NB4 (cell line): ENCODE measurements at regions not wholly inside any gene's neighbourhood (a gene's known extent, or its start where the extent isn't known, plus 50 kb on each side); places are given as distances from the start of the nearest gene placed in this dataset.

Experiments
- MYC ChIP-seq: IDR thresholded peaks from 2 replicates; pipeline ENCODE4 v1.6.1; 2011; ENCODE audit warnings: low read depth, low read length
- POLR2A ChIP-seq: IDR thresholded peaks from 2 replicates; pipeline ENCODE4 v1.6.1; 2011; ENCODE audit warnings: mild to moderate bottlenecking; ENCODE audit not compliant: insufficient read length; ENCODE audit errors: extremely low read depth
- TF ChIP-seq, protein P1 (sequence below): IDR thresholded peaks from one replicate; pipeline ENCODE4 v1.5.1; 2012; ENCODE audit warnings: low read depth, low read length
- TF ChIP-seq, protein P2 (sequence below): IDR thresholded peaks from 2 replicates; pipeline ENCODE4 v1.6.1; 2011; ENCODE audit warnings: low read depth, low read length

DNA sequence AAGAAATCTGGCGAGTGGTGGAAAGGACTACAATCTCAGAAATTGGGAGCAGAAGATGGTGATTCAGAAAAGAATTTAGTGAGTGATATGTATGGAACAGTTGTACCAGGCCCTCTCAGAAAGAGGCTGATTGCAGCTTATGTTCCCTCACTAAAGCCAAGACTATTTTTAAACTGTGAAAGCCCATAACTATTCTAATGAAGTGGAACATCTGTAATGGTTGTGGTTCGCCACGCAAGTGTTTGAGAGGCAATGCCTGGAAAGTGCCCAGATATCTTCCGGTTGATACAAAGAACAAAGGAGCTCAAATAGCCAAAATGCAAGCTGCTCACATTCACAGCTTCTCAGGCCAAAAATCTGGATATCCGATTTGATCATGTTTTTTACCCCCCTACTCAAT is 1250.7 kb downstream of the RAPGEF2 start:
- TF ChIP-seq, protein P1, sequence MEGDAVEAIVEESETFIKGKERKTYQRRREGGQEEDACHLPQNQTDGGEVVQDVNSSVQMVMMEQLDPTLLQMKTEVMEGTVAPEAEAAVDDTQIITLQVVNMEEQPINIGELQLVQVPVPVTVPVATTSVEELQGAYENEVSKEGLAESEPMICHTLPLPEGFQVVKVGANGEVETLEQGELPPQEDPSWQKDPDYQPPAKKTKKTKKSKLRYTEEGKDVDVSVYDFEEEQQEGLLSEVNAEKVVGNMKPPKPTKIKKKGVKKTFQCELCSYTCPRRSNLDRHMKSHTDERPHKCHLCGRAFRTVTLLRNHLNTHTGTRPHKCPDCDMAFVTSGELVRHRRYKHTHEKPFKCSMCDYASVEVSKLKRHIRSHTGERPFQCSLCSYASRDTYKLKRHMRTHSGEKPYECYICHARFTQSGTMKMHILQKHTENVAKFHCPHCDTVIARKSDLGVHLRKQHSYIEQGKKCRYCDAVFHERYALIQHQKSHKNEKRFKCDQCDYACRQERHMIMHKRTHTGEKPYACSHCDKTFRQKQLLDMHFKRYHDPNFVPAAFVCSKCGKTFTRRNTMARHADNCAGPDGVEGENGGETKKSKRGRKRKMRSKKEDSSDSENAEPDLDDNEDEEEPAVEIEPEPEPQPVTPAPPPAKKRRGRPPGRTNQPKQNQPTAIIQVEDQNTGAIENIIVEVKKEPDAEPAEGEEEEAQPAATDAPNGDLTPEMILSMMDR: no peak
- TF ChIP-seq POLR2A (no peak), MYC (no peak)
- TF ChIP-seq, protein P2, sequence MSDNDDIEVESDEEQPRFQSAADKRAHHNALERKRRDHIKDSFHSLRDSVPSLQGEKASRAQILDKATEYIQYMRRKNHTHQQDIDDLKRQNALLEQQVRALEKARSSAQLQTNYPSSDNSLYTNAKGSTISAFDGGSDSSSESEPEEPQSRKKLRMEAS: no peak
